ENCODE measurements at regions not wholly inside any gene's neighbourhood (a gene's known extent, or its start where the extent isn't known, plus 50 kb on each side); places are given as distances from the start of the nearest gene placed in this dataset.
"Not testable (repeated sequence)": the region's sequence is repeated elsewhere in the genome, so short reads cannot be mapped to it uniquely, and the experiment has no call there.

DNA sequence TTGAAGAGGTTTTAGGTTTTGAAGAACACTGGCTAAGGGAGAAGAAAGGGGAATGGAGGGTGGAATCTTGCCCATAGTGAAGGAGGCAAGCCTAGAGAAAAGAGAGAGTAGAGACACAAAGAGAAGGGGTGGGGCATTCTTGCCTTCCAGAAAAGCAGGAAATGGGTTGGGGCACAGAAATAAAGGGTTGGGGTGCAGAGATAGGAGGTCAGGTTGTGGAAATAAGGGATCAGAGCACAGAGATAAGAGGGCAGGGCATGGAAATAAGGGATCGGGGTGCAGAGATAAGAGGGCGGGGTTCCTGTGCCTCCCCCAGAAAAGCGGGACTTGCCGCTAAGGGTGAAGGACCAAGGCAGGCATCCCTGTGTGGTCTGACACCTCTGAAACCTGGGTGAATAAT, 69.9 kb downstream of the ALG1L2 start:
- DNase-seq: not testable (repeated sequence)

- DNase-seq: not testable (repeated sequence)
Measured at GRCh38 chr3:130153247-130153646, 71.6 kb downstream of the ALG1L2 start.

- DNase-seq: not testable (repeated sequence)
Measured at GRCh38 chr3:130155464-130155863, 73.8 kb downstream of the ALG1L2 start.

GRCh38 chr3:130166856-130167255, 85.2 kb downstream of the ALG1L2 start:
- not testable (repeated sequence) for DNase-seq

GRCh38 chr3:130175195-130175594, 93.6 kb downstream of the ALG1L2 start:
- DNase-seq: not testable (repeated sequence)

DNA sequence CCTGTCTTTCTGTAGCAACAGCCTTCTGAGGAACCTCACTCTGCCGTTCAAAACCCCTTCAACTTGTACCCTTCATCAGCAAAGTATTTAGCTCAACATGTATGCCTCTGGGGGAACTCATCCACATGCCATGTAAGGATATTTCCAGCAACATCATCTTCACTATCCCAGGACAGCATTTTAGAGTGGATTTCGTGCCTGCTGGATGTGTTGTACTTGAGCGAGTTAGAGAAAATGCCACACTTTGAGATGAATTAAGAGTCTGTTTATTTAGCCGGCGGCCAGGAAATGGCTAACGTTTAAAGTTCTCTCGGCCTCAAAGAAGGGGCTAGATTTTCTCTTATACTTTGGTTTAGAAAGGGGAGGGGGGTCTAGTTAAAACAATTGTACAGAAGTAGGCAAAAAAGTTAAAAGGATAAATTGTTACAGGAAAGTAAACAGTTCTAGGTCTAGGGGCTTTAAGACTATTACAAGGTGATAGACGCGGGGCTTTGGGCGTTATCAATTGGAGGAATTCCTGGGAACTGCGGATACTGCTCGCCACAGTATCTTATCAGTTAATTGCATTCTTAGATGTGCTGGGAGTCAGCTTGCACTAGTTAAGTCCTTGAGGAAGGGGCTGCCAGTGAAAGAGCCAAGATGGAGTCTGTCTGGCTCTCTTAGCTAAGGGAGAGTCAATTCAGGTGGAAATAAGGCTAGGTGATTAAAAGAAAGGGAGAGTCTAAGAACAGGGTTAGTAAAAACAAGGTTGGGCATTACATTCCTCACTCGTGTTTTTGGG, 95.0 kb downstream of the ALG1L2 start:
- DNase-seq: not testable (repeated sequence)

DNA sequence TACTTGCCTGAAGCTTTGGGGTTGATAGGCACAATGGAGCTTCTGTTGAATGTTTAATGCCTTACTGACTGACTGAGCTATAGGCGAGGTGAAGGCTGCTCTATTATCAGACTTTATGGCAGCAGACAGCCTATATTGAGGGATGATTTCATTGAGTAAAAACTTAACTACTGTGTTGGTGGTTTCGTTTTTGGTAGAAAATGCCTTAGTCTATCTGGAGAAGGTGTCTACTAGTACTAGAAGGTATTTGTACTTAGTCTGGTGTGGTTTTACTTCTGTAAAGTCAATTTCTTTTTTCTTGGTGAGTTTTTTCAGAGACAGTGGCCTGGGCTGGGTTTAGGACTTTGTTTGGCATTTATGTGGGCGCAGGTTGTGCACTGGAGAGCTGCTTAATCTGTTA, 97.2 kb downstream of the ALG1L2 start:
- DNase-seq: not testable (repeated sequence)

DNA sequence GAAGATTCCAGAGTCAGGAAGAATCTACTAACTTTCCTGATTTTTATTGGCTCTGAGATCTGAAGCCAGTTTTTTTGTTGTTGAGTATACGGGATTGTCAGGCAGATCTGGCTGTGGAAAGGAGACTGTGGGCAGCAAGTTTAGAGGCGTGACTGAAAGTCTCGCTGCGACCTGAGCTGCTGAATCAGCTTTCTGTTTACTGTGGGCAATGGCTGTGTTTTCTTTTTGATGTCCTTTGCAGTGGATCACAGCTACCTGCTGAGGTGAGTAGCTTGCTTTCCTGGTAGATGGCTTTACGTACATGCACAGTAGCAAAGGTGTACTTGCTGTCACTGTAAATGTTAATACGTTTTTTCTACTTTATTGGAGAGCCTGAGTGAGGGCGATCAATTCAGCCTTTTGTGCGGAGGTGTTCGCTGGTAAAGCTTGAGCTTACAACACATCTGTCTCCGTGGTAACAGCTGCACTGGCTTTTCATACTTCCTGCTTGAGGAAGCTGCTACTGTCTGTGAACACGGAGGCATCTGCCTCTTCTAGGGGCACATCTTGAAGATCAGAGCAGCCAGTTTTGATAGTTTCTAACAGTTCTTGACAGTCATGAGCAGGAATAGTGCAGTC, 97.8 kb downstream of the ALG1L2 start:
- DNase-seq: not testable (repeated sequence)

DNA sequence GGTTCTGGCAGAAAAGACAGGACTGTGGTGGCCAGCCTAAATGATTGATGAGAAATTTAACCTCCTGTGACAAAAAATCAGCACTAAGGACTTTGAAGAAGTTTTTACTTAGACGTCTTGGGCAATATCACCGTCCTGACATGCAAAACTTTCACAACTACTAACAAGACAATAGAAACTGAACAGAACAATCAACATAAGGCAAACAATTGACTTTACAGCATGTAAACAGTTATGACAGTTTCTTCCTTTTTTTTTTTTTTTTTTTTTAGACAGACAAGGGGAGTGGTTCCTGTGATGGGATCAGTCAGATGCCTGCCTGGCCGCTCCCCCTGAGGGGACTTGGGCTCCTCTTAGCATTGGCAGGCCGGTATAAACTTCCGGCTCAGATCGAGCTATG, 100.8 kb downstream of the ALG1L2 start:
- not testable (repeated sequence) for DNase-seq

DNA sequence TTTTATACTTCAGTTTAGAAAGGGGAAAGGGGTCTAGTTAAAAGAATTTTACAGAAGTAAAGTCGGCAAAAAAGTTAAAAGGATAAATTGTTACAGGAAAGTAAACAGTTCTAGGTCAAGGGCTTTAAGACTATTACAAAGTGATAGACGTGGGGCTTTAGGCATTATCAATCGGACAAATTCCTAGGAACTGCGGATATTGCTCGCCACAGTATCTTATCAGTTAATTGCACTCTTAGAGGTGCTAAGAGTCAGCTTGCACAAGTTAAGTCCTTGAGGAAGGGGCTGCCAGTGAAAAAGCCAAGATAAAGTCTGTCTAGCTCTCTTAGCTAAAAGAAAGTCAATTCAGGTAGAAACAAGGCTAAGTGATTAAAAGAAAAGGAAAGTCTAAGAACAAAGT, 102.1 kb downstream of the ALG1L2 start:
- not testable (repeated sequence) for DNase-seq

DNA sequence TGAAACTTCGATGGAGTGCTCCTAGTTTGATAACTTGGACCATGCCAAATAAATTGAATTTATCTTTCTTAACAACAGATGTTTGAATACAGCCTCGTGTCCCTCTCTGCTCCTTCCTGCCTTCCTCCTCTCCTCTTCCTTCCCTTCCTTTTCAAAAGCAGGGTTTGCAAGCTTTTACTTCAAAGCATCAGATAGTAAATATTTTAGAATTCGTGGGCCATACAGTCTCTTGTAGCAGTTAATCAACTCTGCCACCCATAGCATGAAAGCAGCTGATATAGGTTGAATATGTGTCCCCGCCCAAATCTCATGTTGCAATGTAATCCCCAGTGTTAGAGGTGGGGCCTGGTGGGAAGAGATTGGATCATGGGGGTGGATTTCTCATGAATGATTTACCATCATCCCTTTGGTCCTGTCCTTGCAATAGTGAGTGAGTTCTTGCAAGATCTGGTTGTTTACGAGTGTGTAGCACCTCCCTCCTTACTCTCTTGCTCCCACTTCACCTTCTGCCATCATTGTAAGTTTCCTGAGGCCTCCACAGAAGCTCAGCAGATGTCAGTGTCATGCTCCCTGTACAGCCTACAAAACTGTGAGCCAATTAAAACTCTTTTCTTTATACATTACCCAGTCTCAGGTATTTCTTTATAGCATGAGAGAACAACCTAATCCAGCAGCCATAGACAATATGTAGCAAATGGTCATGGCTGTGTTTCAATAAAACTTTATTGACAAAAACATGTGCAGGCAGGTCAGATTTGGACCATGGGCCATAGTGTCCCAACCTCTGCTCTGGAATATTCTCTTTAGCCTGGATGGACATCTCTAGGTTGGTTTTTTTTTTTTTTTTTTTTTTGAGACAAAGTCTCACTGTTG, 102.8 kb downstream of the ALG1L2 start:
- not testable (repeated sequence) for DNase-seq

- DNase-seq: not testable (repeated sequence)
Measured at GRCh38 chr3:130201272-130201671, 119.6 kb downstream of the ALG1L2 start.

DNA sequence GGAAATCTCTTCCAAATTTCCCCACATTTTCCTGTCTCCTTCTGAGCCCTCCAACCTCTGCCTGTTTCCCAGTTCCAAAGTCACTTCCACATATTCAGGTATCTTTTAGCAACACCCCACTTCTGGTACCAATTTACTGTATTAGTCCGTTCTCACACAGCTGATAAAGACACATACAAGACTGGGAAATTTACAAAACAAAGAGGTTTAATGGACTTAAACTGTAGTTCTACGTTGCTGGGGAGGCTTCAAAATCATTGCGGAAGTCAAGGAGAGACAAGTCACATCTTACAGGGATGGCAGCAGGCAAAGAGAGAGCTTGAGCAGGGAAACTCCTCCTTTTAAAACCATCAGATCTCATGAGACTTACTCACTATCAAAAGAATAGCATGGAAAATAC, 122.0 kb downstream of the ALG1L2 start:
- not testable (repeated sequence) for DNase-seq

DNA sequence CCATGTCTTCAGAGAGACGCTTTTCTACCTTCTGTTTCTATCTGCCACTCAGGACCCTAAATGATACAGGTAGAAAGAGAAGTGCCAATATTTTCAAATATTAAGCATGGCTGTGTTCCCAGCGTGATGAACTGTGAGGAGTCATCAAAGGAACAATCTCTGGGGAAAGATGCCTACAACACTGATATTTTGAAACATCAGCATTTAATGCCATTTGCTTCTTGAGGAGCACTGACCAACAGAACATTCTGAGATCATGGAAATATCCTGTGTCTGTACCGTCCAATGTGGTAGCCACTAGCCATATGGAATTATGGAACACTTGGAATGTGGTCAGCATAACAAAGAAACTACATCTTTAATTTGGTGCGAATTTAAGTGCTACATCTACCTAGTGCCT, 117.9 kb upstream of the COL6A5 start:
- DNase-seq: no peak

GRCh38 chr3:130242850-130243569, 102.5 kb upstream of the COL6A5 start:
- no peak for DNase-seq

- no peak for DNase-seq
Measured at GRCh38 chr3:130243808-130244207, 101.7 kb upstream of the COL6A5 start.

- no peak for DNase-seq
Measured at GRCh38 chr3:130250982-130251381, 94.5 kb upstream of the COL6A5 start.

GRCh38 chr3:130255442-130255841, 90.0 kb upstream of the COL6A5 start:
- DNase-seq: no peak

- no peak for DNase-seq
Measured at GRCh38 chr3:130256821-130257340, 88.6 kb upstream of the COL6A5 start.

DNA sequence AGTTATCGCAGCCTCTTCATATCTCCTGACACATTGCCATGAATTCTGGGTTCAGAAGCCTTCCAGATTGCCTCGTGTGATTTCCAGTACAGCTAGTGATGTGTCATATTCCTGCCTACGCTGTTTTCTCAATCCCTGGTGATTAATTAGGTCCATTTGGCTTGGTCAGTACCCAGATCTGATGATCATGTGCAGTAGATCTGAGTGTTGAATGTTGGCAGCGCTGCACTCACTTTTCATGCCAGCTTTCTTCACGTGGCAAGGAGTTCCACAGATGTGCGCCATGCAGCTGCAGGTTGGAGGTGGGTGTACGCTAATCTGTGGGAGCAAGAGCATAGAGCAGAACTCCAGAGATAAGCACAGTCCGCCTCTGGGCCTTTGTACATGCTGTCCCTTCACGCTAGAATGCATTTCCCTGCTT, 86.9 kb upstream of the COL6A5 start:
- peak; percentile 8 for DNase-seq

- DNase-seq: no peak
Measured at GRCh38 chr3:130259166-130259874, 86.2 kb upstream of the COL6A5 start.

GRCh38 chr3:130260918-130261317, 84.6 kb upstream of the COL6A5 start:
- no peak for DNase-seq
